H9 (cell line): ENCODE measurements at regions not wholly inside any gene's neighbourhood (a gene's known extent, or its start where the extent isn't known, plus 50 kb on each side); places are given as distances from the start of the nearest gene placed in this dataset.

Experiments used
- DNase-seq: peaks from one replicate; pipeline ENCODE4 v3.0.0-alpha.2; 2017
- H2AFZ ChIP-seq: one replicate; pipeline ENCODE4 v1.6.1; 2013; ENCODE audit warnings: mild to moderate bottlenecking, low read length, control low read depth, moderate library complexity
- H2AK5ac ChIP-seq: 2 replicates; pipeline ENCODE4 v1.6.1; 2013; ENCODE audit warnings: low read length, control low read depth, mixed read lengths; ENCODE audit not compliant: insufficient read length
- H2BK120ac ChIP-seq: one replicate; pipeline ENCODE4 v1.6.1; 2013; ENCODE audit warnings: low read depth, mild to moderate bottlenecking, low read length, control low read depth, inconsistent platforms; ENCODE audit not compliant: poor library complexity, severe bottlenecking
- H2BK12ac ChIP-seq: 2 replicates; pipeline ENCODE4 v1.6.1; 2013; ENCODE audit warnings: low read length, control low read depth, mixed read lengths, low read depth; ENCODE audit not compliant: insufficient read length
- H2BK15ac ChIP-seq: 2 replicates; pipeline ENCODE4 v1.6.1; 2013; ENCODE audit warnings: low read depth, low read length, control low read depth
- H2BK20ac ChIP-seq: one replicate; pipeline ENCODE4 v1.6.1; 2013; ENCODE audit warnings: low read depth, mild to moderate bottlenecking, low read length, control low read depth, inconsistent platforms; ENCODE audit not compliant: poor library complexity, severe bottlenecking
- H2BK5ac ChIP-seq: 2 replicates; pipeline ENCODE4 v1.6.1; 2013; ENCODE audit warnings: low read length, control low read depth, mixed read lengths; ENCODE audit not compliant: insufficient read length
- H3K14ac ChIP-seq: 2 replicates; pipeline ENCODE4 v1.6.1; 2013; ENCODE audit warnings: low read length, control low read depth; ENCODE audit not compliant: insufficient read depth
- H3K18ac ChIP-seq: 2 replicates; pipeline ENCODE4 v1.6.1; 2013; ENCODE audit warnings: low read depth, mild to moderate bottlenecking, mixed read lengths, low read length, control low read depth; ENCODE audit not compliant: insufficient read length
- H3K23ac ChIP-seq: 2 replicates; pipeline ENCODE4 v1.6.1; 2013; ENCODE audit warnings: low read length, control low read depth, mixed read lengths, low read depth; ENCODE audit not compliant: insufficient read length
- H3K23me2 ChIP-seq: 2 replicates; pipeline ENCODE4 v1.6.1; 2013; ENCODE audit warnings: low read depth, mild to moderate bottlenecking, mixed read lengths, low read length, control low read depth; ENCODE audit not compliant: insufficient read length, poor library complexity, severe bottlenecking
- H3K27ac ChIP-seq: 2 replicates; pipeline ENCODE4 v1.5.1; 2013; ENCODE audit warnings: low read length, control low read depth, mixed read lengths, low read depth; ENCODE audit not compliant: insufficient read length
- H3K27me3 ChIP-seq: 2 replicates; pipeline ENCODE4 v1.6.1; 2013; ENCODE audit warnings: low read length, control low read depth, inconsistent platforms; ENCODE audit not compliant: insufficient read depth
- H3K4ac ChIP-seq: 2 replicates; pipeline ENCODE4 v1.6.1; 2013; ENCODE audit warnings: low read depth, mild to moderate bottlenecking, control low read depth, inconsistent platforms, low read length, moderate library complexity
- H3K4me1 ChIP-seq: 2 replicates; pipeline ENCODE4 v1.6.1; 2013; ENCODE audit warnings: low read length, control low read depth, inconsistent platforms; ENCODE audit not compliant: insufficient read depth
- H3K4me2 ChIP-seq: 2 replicates; pipeline ENCODE4 v1.6.1; 2013; ENCODE audit warnings: low read length, control low read depth, mixed read lengths; ENCODE audit not compliant: insufficient read length, insufficient read depth
- H3K56ac ChIP-seq: 2 replicates; pipeline ENCODE4 v1.6.1; 2013; ENCODE audit warnings: low read depth, mild to moderate bottlenecking, mixed read lengths, low read length, control low read depth; ENCODE audit not compliant: insufficient read length
- H3K79me1 ChIP-seq: 2 replicates; pipeline ENCODE4 v1.6.1; 2013; ENCODE audit warnings: low read depth, mild to moderate bottlenecking, moderate library complexity, low read length, control low read depth, inconsistent platforms; ENCODE audit not compliant: insufficient read depth, poor library complexity, severe bottlenecking
- H3K79me2 ChIP-seq: 2 replicates; pipeline ENCODE4 v1.6.1; 2013; ENCODE audit warnings: low read length, control low read depth, inconsistent platforms; ENCODE audit not compliant: insufficient read depth
- H3K9ac ChIP-seq: 2 replicates; pipeline ENCODE4 v1.6.1; 2013; ENCODE audit warnings: low read length, control low read depth, mixed read lengths; ENCODE audit not compliant: insufficient read length; ENCODE audit errors: extremely low read depth
- H3K9me3 ChIP-seq: one replicate; pipeline ENCODE4 v1.6.1; 2013; ENCODE audit warnings: low read depth, low read length, inconsistent platforms; ENCODE audit not compliant: control insufficient read depth
- H3T11ph ChIP-seq: one replicate; pipeline ENCODE4 v1.6.1; 2013; ENCODE audit warnings: mild to moderate bottlenecking, low read length, control low read depth, inconsistent platforms
- H4K20me1 ChIP-seq: one replicate; pipeline ENCODE4 v1.6.1; 2013; ENCODE audit not compliant: control insufficient read depth, insufficient read length, insufficient read depth
- H4K5ac ChIP-seq: 2 replicates; pipeline ENCODE4 v1.6.1; 2013; ENCODE audit warnings: low read depth, mild to moderate bottlenecking, mixed read lengths, low read length, control low read depth; ENCODE audit not compliant: insufficient read length
- H4K8ac ChIP-seq: replicated peaks from 2 replicates; pipeline ENCODE4 v1.6.1; 2013; ENCODE audit warnings: low read length, control low read depth, mixed read lengths, low read depth; ENCODE audit not compliant: insufficient read length
- H4K91ac ChIP-seq: 2 replicates; pipeline ENCODE4 v1.6.1; 2013; ENCODE audit warnings: low read depth, mild to moderate bottlenecking, moderate library complexity, mixed read lengths, low read length, control low read depth; ENCODE audit not compliant: insufficient read length
- H3K27ac Mint-ChIP-seq, 3 experiments: 2 replicates in 2 of 3; 3 replicates in 1 of 3; pipeline ENCODE4 v1.8.0; 2020 to 2021; ENCODE audit warnings: mixed read lengths in 3 of 3, mild to moderate bottlenecking in 1 of 3, moderate library complexity in 1 of 3
- H3K27me3 Mint-ChIP-seq: 2 replicates; pipeline ENCODE4 v1.8.0; 2021; ENCODE audit warnings: low read depth, mild to moderate bottlenecking, moderate library complexity, mixed read lengths
- H3K36me3 Mint-ChIP-seq, 3 experiments: 2 replicates in 2 of 3; 3 replicates in 1 of 3; pipeline ENCODE4 v1.8.0; 2020 to 2021; ENCODE audit warnings: low read depth in 3 of 3, mixed read lengths in 3 of 3; ENCODE audit not compliant: insufficient read depth in 1 of 3
- H3K4me1 Mint-ChIP-seq, 2 experiments: 2 replicates each; pipeline ENCODE4 v1.8.0; 2020; ENCODE audit warnings: mixed read lengths in 2 of 2
- H3K4me3 Mint-ChIP-seq, 2 experiments: 2 replicates in 1 of 2; 3 replicates in 1 of 2; pipeline ENCODE4 v1.8.0; 2020 to 2021; ENCODE audit warnings: mild to moderate bottlenecking in 2 of 2, mixed read lengths in 2 of 2, moderate library complexity in 1 of 2
- H3K9me3 Mint-ChIP-seq, 2 experiments: 2 replicates in 1 of 2; 3 replicates in 1 of 2; pipeline ENCODE4 v1.8.0; 2020; ENCODE audit warnings: mild to moderate bottlenecking in 2 of 2, mixed read lengths in 2 of 2, moderate library complexity in 1 of 2
- CTCF ChIP-seq: fragments of 200-600 bp; sonication (generic); conservative IDR thresholded peaks from 3 replicates; pipeline ENCODE4 v1.8.0; 2021; ENCODE audit warnings: antibody characterized with exemption, mild to moderate bottlenecking
- WGBS: extraction: QIAGEN DNeasy Blood & Tissue Kit; methylation state at CpG from one replicate; pipeline ENCODE4 v1.1.7; 2013; ENCODE audit warnings: missing lambda C conversion rate, low lambda C conversion rate, mixed read lengths; ENCODE audit not compliant: insufficient read length; ENCODE audit errors: extremely low coverage; 5-methylcytosine and 5-hydroxymethylcytosine counted together

GRCh38 chr22:48356731-48357130 is 1470.9 kb downstream of the BRD1 start:
- Mint-ChIP-seq H3K27ac (no peak overlapping the region), H3K27me3 (peaks cover 22% of the 10 kb centered on the region), H3K4me1 (peaks cover 23 to 24% of the 10 kb centered on the region in 2 experiments), H3K4me3 (no peak overlapping the region; a peak in 2 of 5 replicates), H3K36me3 (no peaks in the 10 kb centered on the region; a peak in 1 of 7 replicates), H3K9me3 (no peaks in the 10 kb centered on the region)
- no peak overlapping the region for H3T11ph ChIP-seq
- no peak overlapping the region for H2BK12ac ChIP-seq
- H4K20me1 ChIP-seq, result no peaks in the 10 kb centered on the region
- no CpG with 5 or more reads among the region's 5 CpGs for WGBS
- H2BK120ac ChIP-seq, result no peak overlapping the region
- H2AFZ ChIP-seq, result no peak overlapping the region
- no peak for TF ChIP-seq CTCF
- H2AK5ac ChIP-seq, result no peak overlapping the region
- H3K79me2 ChIP-seq, result no peaks in the 10 kb centered on the region
- no peak overlapping the region for H4K5ac ChIP-seq
- H3K9me3 ChIP-seq, result no peaks in the 10 kb centered on the region
- H3K4me1 ChIP-seq, result no peaks in the 10 kb centered on the region; the same call in 1 of the 2 replicates
- H3K4me2 ChIP-seq, result no peak overlapping the region
- H4K8ac ChIP-seq, result no peak overlapping the region
- no peak overlapping the region for H3K9ac ChIP-seq
- H3K79me1 ChIP-seq, result no peaks in the 10 kb centered on the region
- H2BK20ac ChIP-seq, result no peak overlapping the region
- H3K23me2 ChIP-seq, result no peaks in the 10 kb centered on the region
- no peak overlapping the region for H3K18ac ChIP-seq
- H2BK5ac ChIP-seq, result no peak overlapping the region
- no peak overlapping the region for H3K56ac ChIP-seq
- no peaks in the 10 kb centered on the region for H3K27me3 ChIP-seq
- H3K23ac ChIP-seq, result no peak overlapping the region
- H2BK15ac ChIP-seq, result no peak overlapping the region
- DNase-seq, result no peak
- H3K27ac ChIP-seq, result no peak overlapping the region
- no peak overlapping the region for H3K4ac ChIP-seq
- H3K14ac ChIP-seq, result no peak overlapping the region
- no peak overlapping the region for H4K91ac ChIP-seq
